Gastrocnemius medialis (tissue), 4 donors: ENCODE measurements at regions not wholly inside any gene's neighbourhood (a gene's known extent, or its start where the extent isn't known, plus 50 kb on each side); places are given as distances from the start of the nearest gene placed in this dataset.

Source experiments
- POLR2A ChIP-seq, 2 donors: fragments of 450-650 bp; IDR thresholded peaks; one replicate each; pipeline ENCODE4 v1.6.1; 2017; ENCODE audit warnings: antibody characterized with exemption in 2 of 2, mild to moderate bottlenecking in 2 of 2, moderate library complexity in 2 of 2
- TF ChIP-seq, protein P1 (sequence below), 5 experiments: fragments of 450-650 bp in 3 of 5; fragments of 200-600 bp in 2 of 5; sonication (generic) in 2 of 5; IDR thresholded peaks in 4 of 5; conservative IDR thresholded peaks in 1 of 5; 1 replicate in 4 of 5; 2 replicates in 1 of 5; pipeline ENCODE4 v1.5.1; 2016 to 2019; ENCODE audit warnings: antibody characterized with exemption in 5 of 5, mild to moderate bottlenecking in 3 of 5, moderate library complexity in 3 of 5

- no peak for TF ChIP-seq POLR2A (IDR thresholded peaks at IDR 0.05)
- TF ChIP-seq, protein P1, sequence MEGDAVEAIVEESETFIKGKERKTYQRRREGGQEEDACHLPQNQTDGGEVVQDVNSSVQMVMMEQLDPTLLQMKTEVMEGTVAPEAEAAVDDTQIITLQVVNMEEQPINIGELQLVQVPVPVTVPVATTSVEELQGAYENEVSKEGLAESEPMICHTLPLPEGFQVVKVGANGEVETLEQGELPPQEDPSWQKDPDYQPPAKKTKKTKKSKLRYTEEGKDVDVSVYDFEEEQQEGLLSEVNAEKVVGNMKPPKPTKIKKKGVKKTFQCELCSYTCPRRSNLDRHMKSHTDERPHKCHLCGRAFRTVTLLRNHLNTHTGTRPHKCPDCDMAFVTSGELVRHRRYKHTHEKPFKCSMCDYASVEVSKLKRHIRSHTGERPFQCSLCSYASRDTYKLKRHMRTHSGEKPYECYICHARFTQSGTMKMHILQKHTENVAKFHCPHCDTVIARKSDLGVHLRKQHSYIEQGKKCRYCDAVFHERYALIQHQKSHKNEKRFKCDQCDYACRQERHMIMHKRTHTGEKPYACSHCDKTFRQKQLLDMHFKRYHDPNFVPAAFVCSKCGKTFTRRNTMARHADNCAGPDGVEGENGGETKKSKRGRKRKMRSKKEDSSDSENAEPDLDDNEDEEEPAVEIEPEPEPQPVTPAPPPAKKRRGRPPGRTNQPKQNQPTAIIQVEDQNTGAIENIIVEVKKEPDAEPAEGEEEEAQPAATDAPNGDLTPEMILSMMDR (IDR thresholded peaks at IDR 0.05 in 4 of 5, conservative IDR thresholded peaks at IDR 0.05 in 1 of 5) = no peak
Observed at GRCh38 chr6:113181164-113181563, 676.0 kb upstream of the MARCKS start.
